ENCODE measurements at regions not wholly inside any gene's neighbourhood (a gene's known extent, or its start where the extent isn't known, plus 50 kb on each side); places are given as distances from the start of the nearest gene placed in this dataset.

DNA sequence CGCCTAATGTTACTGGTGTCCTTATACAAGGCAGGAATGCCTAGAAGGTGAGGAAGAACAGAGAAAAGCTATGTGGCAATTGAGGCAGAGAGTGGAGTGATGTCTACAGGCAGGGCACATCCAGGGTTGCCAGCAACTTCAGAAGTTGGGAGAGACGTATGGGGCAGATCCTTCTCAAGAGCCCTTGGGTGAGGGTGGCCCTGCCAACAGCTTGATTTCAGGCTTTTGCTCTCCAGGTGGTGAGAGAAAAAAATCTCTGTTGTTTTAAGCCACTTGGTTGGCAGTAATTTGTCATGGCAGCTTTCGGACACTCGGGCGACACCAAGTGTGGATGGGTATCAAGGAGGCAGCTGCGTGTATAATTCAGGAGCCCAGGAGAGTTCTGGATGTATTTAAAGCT lies 217.4 kb upstream of the SMIM21 start:
- TF ChIP-seq, protein P1, sequence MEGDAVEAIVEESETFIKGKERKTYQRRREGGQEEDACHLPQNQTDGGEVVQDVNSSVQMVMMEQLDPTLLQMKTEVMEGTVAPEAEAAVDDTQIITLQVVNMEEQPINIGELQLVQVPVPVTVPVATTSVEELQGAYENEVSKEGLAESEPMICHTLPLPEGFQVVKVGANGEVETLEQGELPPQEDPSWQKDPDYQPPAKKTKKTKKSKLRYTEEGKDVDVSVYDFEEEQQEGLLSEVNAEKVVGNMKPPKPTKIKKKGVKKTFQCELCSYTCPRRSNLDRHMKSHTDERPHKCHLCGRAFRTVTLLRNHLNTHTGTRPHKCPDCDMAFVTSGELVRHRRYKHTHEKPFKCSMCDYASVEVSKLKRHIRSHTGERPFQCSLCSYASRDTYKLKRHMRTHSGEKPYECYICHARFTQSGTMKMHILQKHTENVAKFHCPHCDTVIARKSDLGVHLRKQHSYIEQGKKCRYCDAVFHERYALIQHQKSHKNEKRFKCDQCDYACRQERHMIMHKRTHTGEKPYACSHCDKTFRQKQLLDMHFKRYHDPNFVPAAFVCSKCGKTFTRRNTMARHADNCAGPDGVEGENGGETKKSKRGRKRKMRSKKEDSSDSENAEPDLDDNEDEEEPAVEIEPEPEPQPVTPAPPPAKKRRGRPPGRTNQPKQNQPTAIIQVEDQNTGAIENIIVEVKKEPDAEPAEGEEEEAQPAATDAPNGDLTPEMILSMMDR (IDR thresholded peaks at IDR 0.05; ENCODE audit: insufficient read depth, low read length): no peak
- TF ChIP-seq GABPA (IDR thresholded peaks at IDR 0.05; ENCODE audit: low read depth): no peak
- TF ChIP-seq POLR2AphosphoS5 (IDR thresholded peaks at IDR 0.05; ENCODE audit: low read depth): no peak
- TF ChIP-seq, protein P2, sequence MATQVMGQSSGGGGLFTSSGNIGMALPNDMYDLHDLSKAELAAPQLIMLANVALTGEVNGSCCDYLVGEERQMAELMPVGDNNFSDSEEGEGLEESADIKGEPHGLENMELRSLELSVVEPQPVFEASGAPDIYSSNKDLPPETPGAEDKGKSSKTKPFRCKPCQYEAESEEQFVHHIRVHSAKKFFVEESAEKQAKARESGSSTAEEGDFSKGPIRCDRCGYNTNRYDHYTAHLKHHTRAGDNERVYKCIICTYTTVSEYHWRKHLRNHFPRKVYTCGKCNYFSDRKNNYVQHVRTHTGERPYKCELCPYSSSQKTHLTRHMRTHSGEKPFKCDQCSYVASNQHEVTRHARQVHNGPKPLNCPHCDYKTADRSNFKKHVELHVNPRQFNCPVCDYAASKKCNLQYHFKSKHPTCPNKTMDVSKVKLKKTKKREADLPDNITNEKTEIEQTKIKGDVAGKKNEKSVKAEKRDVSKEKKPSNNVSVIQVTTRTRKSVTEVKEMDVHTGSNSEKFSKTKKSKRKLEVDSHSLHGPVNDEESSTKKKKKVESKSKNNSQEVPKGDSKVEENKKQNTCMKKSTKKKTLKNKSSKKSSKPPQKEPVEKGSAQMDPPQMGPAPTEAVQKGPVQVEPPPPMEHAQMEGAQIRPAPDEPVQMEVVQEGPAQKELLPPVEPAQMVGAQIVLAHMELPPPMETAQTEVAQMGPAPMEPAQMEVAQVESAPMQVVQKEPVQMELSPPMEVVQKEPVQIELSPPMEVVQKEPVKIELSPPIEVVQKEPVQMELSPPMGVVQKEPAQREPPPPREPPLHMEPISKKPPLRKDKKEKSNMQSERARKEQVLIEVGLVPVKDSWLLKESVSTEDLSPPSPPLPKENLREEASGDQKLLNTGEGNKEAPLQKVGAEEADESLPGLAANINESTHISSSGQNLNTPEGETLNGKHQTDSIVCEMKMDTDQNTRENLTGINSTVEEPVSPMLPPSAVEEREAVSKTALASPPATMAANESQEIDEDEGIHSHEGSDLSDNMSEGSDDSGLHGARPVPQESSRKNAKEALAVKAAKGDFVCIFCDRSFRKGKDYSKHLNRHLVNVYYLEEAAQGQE (IDR thresholded peaks at IDR 0.05; ENCODE audit: insufficient replicate concordance, low read depth): no peak

Data from HL-60 (cell line).